Neural crest cell (in vitro differentiated cells): ENCODE measurements at regions not wholly inside any gene's neighbourhood (a gene's known extent, or its start where the extent isn't known, plus 50 kb on each side); places are given as distances from the start of the nearest gene placed in this dataset.
"Not testable (repeated sequence)": the region's sequence is repeated elsewhere in the genome, so short reads cannot be mapped to it uniquely, and the experiment has no call there.

ENCODE experiments used
- DNase-seq: peaks from one replicate; pipeline ENCODE4 v3.0.0; 2021; ENCODE audit warnings: low read depth, mixed read lengths, low spot score
- H3K27ac Mint-ChIP-seq: one replicate; pipeline ENCODE4 v1.8.0; 2021; ENCODE audit warnings: mild to moderate bottlenecking, mixed read lengths; ENCODE audit not compliant: unreplicated experiment
- H3K27me3 Mint-ChIP-seq: 2 replicates; pipeline ENCODE4 v1.8.0; 2021; ENCODE audit warnings: low read depth, mild to moderate bottlenecking, mixed read lengths
- H3K36me3 Mint-ChIP-seq: 2 replicates; pipeline ENCODE4 v1.8.0; 2021; ENCODE audit warnings: low read depth, mild to moderate bottlenecking, mixed read lengths
- H3K4me1 Mint-ChIP-seq: 2 replicates; pipeline ENCODE4 v1.8.0; 2021; ENCODE audit warnings: mixed read lengths
- H3K4me3 Mint-ChIP-seq: one replicate; pipeline ENCODE4 v1.8.0; 2021; ENCODE audit warnings: mild to moderate bottlenecking, mixed read lengths
- H3K9me3 Mint-ChIP-seq: 2 replicates; pipeline ENCODE4 v1.8.0; 2021; ENCODE audit warnings: mixed read lengths
- TF ChIP-seq, protein P1 (sequence below): fragments of 200-600 bp; sonication (generic); conservative IDR thresholded peaks from 2 replicates; pipeline ENCODE4 v1.5.0; 2021; ENCODE audit warnings: antibody characterized with exemption, mild to moderate bottlenecking

DNA sequence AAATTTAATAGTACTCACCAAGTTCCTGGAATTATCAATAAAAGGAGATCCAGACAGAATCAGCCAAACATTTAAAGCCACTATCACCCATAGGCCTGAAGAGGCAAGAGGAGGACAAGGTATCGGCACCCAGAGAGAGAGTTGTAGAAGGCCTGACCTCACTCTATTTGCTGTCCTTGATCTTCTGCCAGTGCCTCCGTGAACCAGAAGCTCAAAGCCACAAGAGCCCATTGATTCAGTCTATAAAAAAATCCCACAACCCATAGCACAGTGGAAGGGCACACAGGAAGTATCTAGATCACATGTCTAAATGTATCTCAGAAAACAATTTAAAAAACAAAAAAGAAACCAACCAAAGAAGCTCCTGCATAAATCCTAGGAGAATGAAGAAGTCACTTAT, 68.6 kb upstream of the FAM174B start:
- Mint-ChIP-seq H3K36me3 (peaks cover 11% of the 10 kb centered on the region), H3K9me3 (peaks cover 10% of the 10 kb centered on the region), H3K4me3 (no peak overlapping the region), H3K27me3 (no peaks in the 10 kb centered on the region), H3K4me1 (peaks cover 9% of the 10 kb centered on the region), H3K27ac (no peak overlapping the region)
- TF ChIP-seq, protein P1, sequence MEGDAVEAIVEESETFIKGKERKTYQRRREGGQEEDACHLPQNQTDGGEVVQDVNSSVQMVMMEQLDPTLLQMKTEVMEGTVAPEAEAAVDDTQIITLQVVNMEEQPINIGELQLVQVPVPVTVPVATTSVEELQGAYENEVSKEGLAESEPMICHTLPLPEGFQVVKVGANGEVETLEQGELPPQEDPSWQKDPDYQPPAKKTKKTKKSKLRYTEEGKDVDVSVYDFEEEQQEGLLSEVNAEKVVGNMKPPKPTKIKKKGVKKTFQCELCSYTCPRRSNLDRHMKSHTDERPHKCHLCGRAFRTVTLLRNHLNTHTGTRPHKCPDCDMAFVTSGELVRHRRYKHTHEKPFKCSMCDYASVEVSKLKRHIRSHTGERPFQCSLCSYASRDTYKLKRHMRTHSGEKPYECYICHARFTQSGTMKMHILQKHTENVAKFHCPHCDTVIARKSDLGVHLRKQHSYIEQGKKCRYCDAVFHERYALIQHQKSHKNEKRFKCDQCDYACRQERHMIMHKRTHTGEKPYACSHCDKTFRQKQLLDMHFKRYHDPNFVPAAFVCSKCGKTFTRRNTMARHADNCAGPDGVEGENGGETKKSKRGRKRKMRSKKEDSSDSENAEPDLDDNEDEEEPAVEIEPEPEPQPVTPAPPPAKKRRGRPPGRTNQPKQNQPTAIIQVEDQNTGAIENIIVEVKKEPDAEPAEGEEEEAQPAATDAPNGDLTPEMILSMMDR: no peak
- no peak for DNase-seq

DNA sequence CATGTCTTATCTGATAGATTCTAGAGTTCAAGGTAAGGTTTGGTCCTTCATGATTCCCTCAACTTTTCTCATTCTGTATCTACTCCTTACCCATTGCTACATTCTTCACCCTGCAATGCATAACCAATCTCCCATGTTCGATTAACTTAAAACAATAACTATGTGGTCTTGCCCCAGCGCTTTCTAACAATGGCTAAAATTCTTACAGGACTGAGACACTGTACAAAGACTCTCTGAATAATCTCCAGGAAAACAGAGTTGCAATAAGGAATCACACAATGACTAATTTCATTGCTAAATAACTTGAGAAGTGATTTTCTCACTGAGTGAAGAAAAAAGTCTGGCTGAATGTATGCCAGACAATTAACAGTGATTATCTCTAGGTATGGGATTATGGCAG, 69.6 kb upstream of the FAM174B start:
- H3K9me3 Mint-ChIP-seq: peaks cover 14% of the 10 kb centered on the region
- no peaks in the 10 kb centered on the region for H3K27me3 Mint-ChIP-seq
- no peak for DNase-seq
- peaks cover 9% of the 10 kb centered on the region for H3K4me1 Mint-ChIP-seq
- no peak overlapping the region for H3K27ac Mint-ChIP-seq
- H3K36me3 Mint-ChIP-seq: peaks cover 14% of the 10 kb centered on the region
- TF ChIP-seq, protein P1: no peak
- no peak overlapping the region for H3K4me3 Mint-ChIP-seq

DNA sequence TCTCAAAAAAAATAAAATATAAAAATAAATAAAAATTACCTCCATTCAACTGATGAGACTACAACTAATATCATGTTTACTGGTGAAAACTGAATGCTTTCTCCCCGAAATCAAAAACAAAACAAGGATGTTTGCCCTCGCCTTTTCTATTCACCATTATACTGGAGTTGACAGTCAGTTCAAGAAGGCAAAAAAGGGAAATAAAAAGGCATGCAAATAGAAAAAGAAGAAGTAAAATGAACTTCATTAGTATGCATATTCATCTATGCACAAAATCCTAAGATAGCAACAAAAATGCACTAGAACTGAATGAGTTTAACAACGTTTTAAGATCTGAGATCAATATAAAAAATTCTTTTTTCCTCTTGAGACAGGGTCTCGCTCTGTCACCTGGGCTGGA, 72.7 kb upstream of the FAM174B start:
- Mint-ChIP-seq H3K36me3 (peaks cover 4% of the 10 kb centered on the region), H3K27ac (no peak overlapping the region), H3K4me1 (peaks cover 4% of the 10 kb centered on the region), H3K9me3 (peaks cover 6% of the 10 kb centered on the region), H3K4me3 (no peak overlapping the region), H3K27me3 (no peaks in the 10 kb centered on the region)
- DNase-seq: no peak
- TF ChIP-seq, protein P1: no peak

DNA sequence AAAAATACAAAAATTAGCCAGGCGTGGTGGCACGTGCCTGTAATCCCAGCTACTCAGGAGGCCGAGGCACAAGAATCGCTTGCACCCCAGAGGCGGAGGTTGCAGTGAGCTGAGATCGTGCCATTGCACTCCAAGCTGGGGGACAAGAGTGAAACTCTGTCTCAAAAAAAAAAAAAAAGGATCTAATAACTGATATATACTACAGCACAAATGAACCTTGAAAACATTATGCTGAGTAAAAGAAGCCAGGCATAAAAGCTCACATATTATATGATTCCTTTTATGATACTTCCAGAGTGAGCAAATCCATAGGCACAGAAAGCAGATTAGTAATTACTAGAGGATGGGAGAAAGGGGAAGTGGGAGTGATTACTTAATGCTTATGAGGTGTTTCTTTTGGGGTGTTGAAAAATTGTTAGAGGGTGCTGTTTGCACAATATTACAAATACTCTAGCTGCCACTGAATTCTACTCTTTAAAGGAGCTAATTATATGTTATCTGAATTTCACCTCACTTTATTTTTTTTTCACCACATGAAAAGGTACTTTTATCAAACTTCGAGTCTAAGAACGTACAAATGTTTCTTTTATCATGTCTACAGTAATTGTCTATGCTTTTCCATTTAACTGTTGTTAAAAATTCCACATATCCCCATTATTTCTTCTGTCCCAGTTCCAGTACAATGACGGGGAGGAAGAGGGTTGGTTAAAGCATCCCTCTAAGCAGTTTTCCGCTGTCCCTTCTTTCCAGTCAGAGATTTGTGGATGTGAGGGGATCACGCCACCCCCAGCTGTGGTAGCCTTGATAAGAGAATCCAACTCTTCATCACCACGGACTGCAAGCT, 77.7 kb upstream of the FAM174B start:
- H3K4me3 Mint-ChIP-seq: no peak overlapping the region
- H3K36me3 Mint-ChIP-seq: peaks cover 3% of the 10 kb centered on the region
- H3K27me3 Mint-ChIP-seq: no peaks in the 10 kb centered on the region
- no peak for DNase-seq
- TF ChIP-seq, protein P1: no peak
- H3K9me3 Mint-ChIP-seq: peaks cover 4% of the 10 kb centered on the region
- no peak overlapping the region for H3K27ac Mint-ChIP-seq
- H3K4me1 Mint-ChIP-seq: no peaks in the 10 kb centered on the region

DNA sequence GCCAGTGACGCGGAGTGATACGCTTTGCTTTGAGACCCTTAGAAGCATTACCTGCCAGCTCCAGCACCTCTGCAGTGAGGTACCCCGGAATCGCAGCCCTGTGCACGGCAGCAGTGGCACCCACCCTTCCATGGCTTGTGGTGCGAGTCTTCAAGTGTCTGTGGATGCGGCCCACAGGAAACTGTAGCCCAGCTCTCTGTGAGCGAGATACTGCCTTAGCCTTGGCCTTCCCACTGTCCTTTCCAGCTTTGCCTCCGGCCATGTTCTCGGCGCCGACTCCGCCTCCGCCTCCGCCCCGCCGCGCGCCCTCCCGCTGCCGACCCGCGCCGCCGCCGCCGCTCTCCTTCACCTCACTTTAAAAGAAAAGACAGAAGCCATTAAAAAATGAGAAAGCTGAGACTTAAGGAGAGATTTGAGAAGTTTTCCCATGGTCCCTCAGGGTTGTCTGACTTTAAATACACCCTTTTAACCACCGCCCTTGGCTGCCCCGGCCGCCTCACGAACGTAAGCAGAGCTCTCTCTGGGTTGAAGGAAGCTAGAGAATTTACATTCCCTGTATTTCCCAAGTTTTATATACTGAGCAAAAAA, 78.5 kb upstream of the FAM174B start:
- DNase-seq: no peak
- peak overlapping the region; percentile 64 for H3K4me3 Mint-ChIP-seq
- TF ChIP-seq, protein P1: no peak
- H3K36me3 Mint-ChIP-seq: peaks cover 3% of the 10 kb centered on the region
- no peaks in the 10 kb centered on the region for H3K27me3 Mint-ChIP-seq
- H3K4me1 Mint-ChIP-seq: no peaks in the 10 kb centered on the region
- peaks cover 4% of the 10 kb centered on the region for H3K9me3 Mint-ChIP-seq
- H3K27ac Mint-ChIP-seq: no peak overlapping the region

DNA sequence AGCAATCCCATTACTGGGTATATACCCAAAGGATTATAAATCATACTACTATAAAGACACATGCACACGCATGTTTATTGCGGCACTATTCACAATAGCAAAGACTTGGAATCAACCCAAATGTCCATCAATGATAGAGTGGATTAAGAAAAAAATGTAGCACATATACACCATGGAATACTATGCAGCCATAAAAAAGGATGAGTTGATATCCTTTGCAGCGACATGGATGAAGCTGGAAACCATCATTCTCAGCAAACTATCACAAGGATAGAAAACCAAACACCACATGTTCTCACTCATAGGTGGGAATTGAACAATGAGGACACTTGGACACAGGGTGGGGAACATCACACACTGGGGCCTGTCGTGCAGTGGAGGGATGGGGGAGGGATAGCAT, 83.7 kb upstream of the FAM174B start:
- not testable (repeated sequence) for H3K4me3 Mint-ChIP-seq, H3K27me3 Mint-ChIP-seq, H3K36me3 Mint-ChIP-seq, H3K27ac Mint-ChIP-seq, H3K4me1 Mint-ChIP-seq, H3K9me3 Mint-ChIP-seq, DNase-seq
